Stimulated activated naive CD8-positive, alpha-beta T cell treated with anti-CD3 and anti-CD28 coated beads, Interleukin-15, Interleukin-2, amounts not matched to agents 100 ng/mL and 50 ng/mL, for 24 hours (primary cell): ENCODE measurements at regions not wholly inside any gene's neighbourhood (a gene's known extent, or its start where the extent isn't known, plus 50 kb on each side); places are given as distances from the start of the nearest gene placed in this dataset.

Source experiments
- H3K27ac Mint-ChIP-seq: one replicate; pipeline ENCODE4 v1.8.0; 2021; ENCODE audit warnings: mild to moderate bottlenecking, mixed read lengths
- H3K27me3 Mint-ChIP-seq: one replicate; pipeline ENCODE4 v1.8.0; 2021; ENCODE audit warnings: mixed read lengths
- H3K36me3 Mint-ChIP-seq: one replicate; pipeline ENCODE4 v1.8.0; 2021; ENCODE audit warnings: low read depth, mixed read lengths
- H3K4me1 Mint-ChIP-seq: one replicate; pipeline ENCODE4 v1.8.0; 2021; ENCODE audit warnings: low read depth, mixed read lengths
- H3K4me3 Mint-ChIP-seq: one replicate; pipeline ENCODE4 v1.8.0; 2021; ENCODE audit warnings: mild to moderate bottlenecking, mixed read lengths
- H3K9me3 Mint-ChIP-seq: one replicate; pipeline ENCODE4 v1.8.0; 2021; ENCODE audit warnings: mixed read lengths

GRCh38 chr7:95682913-95683312 lies 86.6 kb upstream of the PDK4 start:
- peaks cover 4% of the 10 kb centered on the region for H3K9me3 Mint-ChIP-seq
- no peaks in the 10 kb centered on the region for H3K4me1 Mint-ChIP-seq
- no peak overlapping the region for H3K27ac Mint-ChIP-seq
- no peak overlapping the region for H3K4me3 Mint-ChIP-seq
- peaks cover 4% of the 10 kb centered on the region for H3K27me3 Mint-ChIP-seq
- H3K36me3 Mint-ChIP-seq: no peaks in the 10 kb centered on the region

DNA sequence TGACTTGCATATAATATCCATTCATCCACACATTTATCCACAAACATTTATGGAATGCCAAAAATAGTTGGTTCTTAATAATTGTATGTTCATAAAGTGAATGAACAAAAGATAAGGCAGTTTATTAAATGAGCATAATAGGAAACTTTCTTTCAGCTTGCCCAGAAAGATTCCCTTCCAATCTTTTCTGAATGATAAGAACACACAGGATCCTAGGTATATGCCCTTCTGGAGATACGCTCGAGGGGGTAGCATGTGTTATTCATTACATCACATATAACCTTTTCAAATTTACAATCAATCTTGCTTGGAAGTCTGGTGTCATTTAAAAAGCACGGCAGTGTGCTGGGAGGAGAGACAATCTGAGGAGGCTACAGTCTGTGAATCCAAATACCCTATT lies 80.4 kb upstream of the PDK4 start:
- H3K27me3 Mint-ChIP-seq: no peaks in the 10 kb centered on the region
- H3K36me3 Mint-ChIP-seq: no peaks in the 10 kb centered on the region
- peaks cover 4% of the 10 kb centered on the region for H3K9me3 Mint-ChIP-seq
- no peaks in the 10 kb centered on the region for H3K4me1 Mint-ChIP-seq
- H3K27ac Mint-ChIP-seq: no peak overlapping the region
- H3K4me3 Mint-ChIP-seq: no peak overlapping the region

- H3K4me3 Mint-ChIP-seq: no peak overlapping the region
- no peaks in the 10 kb centered on the region for H3K36me3 Mint-ChIP-seq
- no peaks in the 10 kb centered on the region for H3K27me3 Mint-ChIP-seq
- H3K27ac Mint-ChIP-seq: no peak overlapping the region
- H3K4me1 Mint-ChIP-seq: no peaks in the 10 kb centered on the region
- H3K9me3 Mint-ChIP-seq: peaks cover 4% of the 10 kb centered on the region
Measured at GRCh38 chr7:95675632-95676031, 79.3 kb upstream of the PDK4 start.

DNA sequence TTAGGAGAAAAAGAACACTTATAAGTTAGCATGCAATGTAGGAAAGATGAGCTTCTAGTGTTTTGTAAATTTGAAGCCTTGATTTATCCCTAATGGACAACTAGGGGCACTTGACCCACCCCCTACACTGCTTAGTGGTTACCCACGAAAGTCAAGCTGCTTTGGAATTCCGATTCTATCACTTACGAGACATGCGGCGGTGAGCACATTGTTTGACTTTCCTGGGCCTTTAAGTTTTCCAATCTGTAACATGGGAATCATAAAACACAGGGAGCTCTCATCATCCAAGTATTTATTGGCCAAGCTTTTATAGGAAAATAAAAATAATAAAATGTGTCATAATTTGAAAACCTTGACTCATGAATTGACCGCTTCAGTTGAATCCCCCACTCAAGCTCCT lies 78.7 kb upstream of the PDK4 start:
- no peak overlapping the region for H3K27ac Mint-ChIP-seq
- H3K9me3 Mint-ChIP-seq: peaks cover 4% of the 10 kb centered on the region
- no peaks in the 10 kb centered on the region for H3K27me3 Mint-ChIP-seq
- no peak overlapping the region for H3K4me3 Mint-ChIP-seq
- H3K36me3 Mint-ChIP-seq: no peaks in the 10 kb centered on the region
- H3K4me1 Mint-ChIP-seq: no peaks in the 10 kb centered on the region

GRCh38 chr7:95674101-95674500 lies 77.8 kb upstream of the PDK4 start:
- no peak overlapping the region for H3K27ac Mint-ChIP-seq
- no peak overlapping the region for H3K4me3 Mint-ChIP-seq
- peaks cover under 1% of the 10 kb centered on the region for H3K9me3 Mint-ChIP-seq
- no peaks in the 10 kb centered on the region for H3K4me1 Mint-ChIP-seq
- H3K27me3 Mint-ChIP-seq: no peaks in the 10 kb centered on the region
- no peaks in the 10 kb centered on the region for H3K36me3 Mint-ChIP-seq

GRCh38 chr7:95672434-95672833 lies 76.1 kb upstream of the PDK4 start:
- no peaks in the 10 kb centered on the region for H3K36me3 Mint-ChIP-seq
- H3K4me3 Mint-ChIP-seq: no peak overlapping the region
- H3K4me1 Mint-ChIP-seq: no peaks in the 10 kb centered on the region
- no peaks in the 10 kb centered on the region for H3K9me3 Mint-ChIP-seq
- H3K27ac Mint-ChIP-seq: no peak overlapping the region
- H3K27me3 Mint-ChIP-seq: no peaks in the 10 kb centered on the region

DNA sequence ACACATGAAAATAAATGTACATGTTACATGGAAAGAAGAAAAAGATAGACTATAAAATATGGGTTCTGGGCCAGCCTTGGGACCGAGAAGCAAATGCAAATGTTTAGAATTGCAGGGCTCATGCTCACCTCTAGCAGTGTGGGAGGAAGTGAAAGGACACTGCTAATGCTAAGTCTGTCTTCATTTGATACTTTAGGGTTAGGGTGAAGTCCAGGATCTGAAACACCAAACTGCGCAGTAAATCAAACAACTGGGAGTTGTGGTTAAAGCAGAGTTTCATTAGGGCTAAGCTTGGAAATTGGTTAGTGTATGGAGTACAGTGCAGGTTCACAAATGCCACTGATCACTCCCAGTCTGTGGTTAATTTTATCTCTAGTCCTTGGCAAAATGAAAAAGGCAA lies 73.2 kb upstream of the PDK4 start:
- no peak overlapping the region for H3K27ac Mint-ChIP-seq
- peaks cover 4% of the 10 kb centered on the region for H3K9me3 Mint-ChIP-seq
- H3K4me1 Mint-ChIP-seq: no peaks in the 10 kb centered on the region
- no peaks in the 10 kb centered on the region for H3K27me3 Mint-ChIP-seq
- no peak overlapping the region for H3K4me3 Mint-ChIP-seq
- no peaks in the 10 kb centered on the region for H3K36me3 Mint-ChIP-seq

- Mint-ChIP-seq H3K9me3 (peaks cover 5% of the 10 kb centered on the region), H3K27ac (no peak overlapping the region), H3K4me1 (no peaks in the 10 kb centered on the region), H3K36me3 (no peaks in the 10 kb centered on the region), H3K4me3 (no peak overlapping the region), H3K27me3 (no peaks in the 10 kb centered on the region)
Measured at GRCh38 chr7:95668504-95669018, 72.2 kb upstream of the PDK4 start.

GRCh38 chr7:95662987-95663386 lies 66.7 kb upstream of the PDK4 start:
- H3K4me3 Mint-ChIP-seq: no peak overlapping the region
- no peak overlapping the region for H3K27ac Mint-ChIP-seq
- no peaks in the 10 kb centered on the region for H3K27me3 Mint-ChIP-seq

DNA sequence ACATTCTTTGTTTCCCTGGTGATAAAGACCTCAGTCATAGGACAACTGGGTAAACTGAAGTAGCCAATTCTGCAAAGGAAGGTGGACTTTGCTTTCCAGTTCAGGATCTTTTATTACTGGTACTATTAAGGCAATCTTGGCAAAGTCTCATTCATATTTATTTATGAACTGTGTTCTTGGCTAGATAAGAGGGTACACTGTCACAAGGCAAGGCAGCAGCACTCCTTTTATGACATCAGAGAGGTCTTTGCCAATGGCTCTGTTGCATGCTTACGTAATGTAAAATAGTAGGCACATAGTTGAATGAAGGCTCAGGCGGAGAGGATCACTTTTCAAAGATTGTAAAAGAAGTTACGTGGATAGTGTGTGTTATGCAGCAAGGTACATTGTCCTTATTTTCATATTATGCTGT lies 63.7 kb upstream of the PDK4 start:
- Mint-ChIP-seq H3K4me3 (no peak overlapping the region), H3K27ac (no peak overlapping the region), H3K27me3 (no peaks in the 10 kb centered on the region), H3K4me1 (no peaks in the 10 kb centered on the region), H3K36me3 (no peaks in the 10 kb centered on the region), H3K9me3 (peaks cover 17% of the 10 kb centered on the region)

More at GRCh38 chr7:95662987-95663386, 66.7 kb upstream of the PDK4 start:
- H3K9me3 Mint-ChIP-seq: peaks cover 17% of the 10 kb centered on the region
- no peaks in the 10 kb centered on the region for H3K4me1 Mint-ChIP-seq
- H3K36me3 Mint-ChIP-seq: no peaks in the 10 kb centered on the region

DNA sequence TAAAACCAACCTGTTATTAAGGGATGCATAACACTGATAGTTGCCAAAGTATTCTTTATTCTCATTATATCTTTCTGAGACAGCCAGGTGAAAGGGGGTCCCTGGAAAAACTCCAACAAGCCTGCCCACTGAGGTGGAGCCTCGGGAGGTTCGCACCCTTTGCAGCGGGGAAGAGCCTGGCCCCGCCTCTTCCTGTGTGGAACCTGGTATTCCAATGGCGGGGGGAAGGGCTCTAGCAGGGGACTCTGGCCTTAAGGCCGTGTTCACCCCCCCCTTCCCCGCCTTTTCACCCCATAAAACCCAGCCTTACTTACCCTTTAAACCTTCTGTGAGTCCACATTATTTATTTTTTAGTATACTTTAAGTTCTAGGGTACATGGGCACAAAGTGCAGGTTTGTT lies 62.4 kb upstream of the PDK4 start:
- no peak overlapping the region for H3K27ac Mint-ChIP-seq
- no peaks in the 10 kb centered on the region for H3K27me3 Mint-ChIP-seq
- peaks cover 13% of the 10 kb centered on the region for H3K9me3 Mint-ChIP-seq
- no peaks in the 10 kb centered on the region for H3K4me1 Mint-ChIP-seq
- no peaks in the 10 kb centered on the region for H3K36me3 Mint-ChIP-seq
- H3K4me3 Mint-ChIP-seq: no peak overlapping the region

DNA sequence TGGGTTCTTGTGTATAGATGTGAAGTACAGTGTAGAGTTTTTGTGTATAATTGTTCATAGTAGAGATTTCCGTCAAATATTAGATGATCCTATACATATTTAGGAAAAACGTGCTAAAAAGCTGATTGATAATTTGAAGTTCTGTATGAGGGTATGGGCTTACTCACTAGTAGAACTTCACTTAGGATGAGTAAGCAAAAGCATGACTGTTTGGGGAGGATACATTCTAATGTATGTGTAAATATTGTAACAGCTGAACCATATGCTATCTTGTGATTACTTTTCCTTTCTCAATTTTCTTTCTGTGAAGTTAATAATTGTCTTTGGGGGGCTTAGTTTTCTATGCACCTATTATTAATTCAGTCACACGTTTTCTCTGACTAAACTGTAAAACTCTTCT lies 53.2 kb upstream of the PDK4 start:
- Mint-ChIP-seq H3K4me1 (no peaks in the 10 kb centered on the region), H3K27ac (no peak overlapping the region), H3K36me3 (no peaks in the 10 kb centered on the region), H3K4me3 (no peak overlapping the region), H3K27me3 (peaks cover 6% of the 10 kb centered on the region), H3K9me3 (peaks cover 4% of the 10 kb centered on the region)

DNA sequence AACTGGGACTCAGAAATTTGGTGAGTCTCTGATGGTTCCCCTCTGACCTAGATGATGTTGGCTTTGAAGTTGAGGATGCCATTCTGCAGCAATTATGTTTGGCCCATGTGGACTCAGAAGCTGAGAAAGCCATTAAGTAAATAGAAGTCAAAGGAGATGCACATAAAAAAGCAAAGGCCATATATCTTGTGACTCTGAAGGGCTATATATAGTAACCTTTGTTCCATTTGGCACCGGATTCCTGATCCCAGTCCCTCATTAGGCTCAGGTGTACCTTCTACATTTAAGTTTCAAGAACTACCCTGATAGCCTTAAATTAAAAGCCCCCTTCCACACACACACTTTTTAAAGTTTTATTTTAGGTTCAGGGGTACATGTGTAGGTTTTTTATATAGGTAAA lies 50.0 kb upstream of the PDK4 start:
- no peak overlapping the region for H3K4me3 Mint-ChIP-seq
- peaks cover 4% of the 10 kb centered on the region for H3K9me3 Mint-ChIP-seq
- H3K27ac Mint-ChIP-seq: no peak overlapping the region
- H3K27me3 Mint-ChIP-seq: peaks cover 2% of the 10 kb centered on the region
- H3K36me3 Mint-ChIP-seq: no peaks in the 10 kb centered on the region
- no peaks in the 10 kb centered on the region for H3K4me1 Mint-ChIP-seq
